H9 (cell line): ENCODE measurements at regions not wholly inside any gene's neighbourhood (a gene's known extent, or its start where the extent isn't known, plus 50 kb on each side); places are given as distances from the start of the nearest gene placed in this dataset.

Experiments
- DNase-seq: peaks from one replicate; pipeline ENCODE4 v3.0.0-alpha.2; 2017
- H2AFZ ChIP-seq: one replicate; pipeline ENCODE4 v1.6.1; 2013; ENCODE audit warnings: mild to moderate bottlenecking, low read length, control low read depth, moderate library complexity
- H2AK5ac ChIP-seq: 2 replicates; pipeline ENCODE4 v1.6.1; 2013; ENCODE audit warnings: low read length, control low read depth, mixed read lengths; ENCODE audit not compliant: insufficient read length
- H2BK120ac ChIP-seq: one replicate; pipeline ENCODE4 v1.6.1; 2013; ENCODE audit warnings: low read depth, mild to moderate bottlenecking, low read length, control low read depth, inconsistent platforms; ENCODE audit not compliant: poor library complexity, severe bottlenecking
- H2BK12ac ChIP-seq: 2 replicates; pipeline ENCODE4 v1.6.1; 2013; ENCODE audit warnings: low read length, control low read depth, mixed read lengths, low read depth; ENCODE audit not compliant: insufficient read length
- H2BK15ac ChIP-seq: 2 replicates; pipeline ENCODE4 v1.6.1; 2013; ENCODE audit warnings: low read depth, low read length, control low read depth
- H2BK20ac ChIP-seq: one replicate; pipeline ENCODE4 v1.6.1; 2013; ENCODE audit warnings: low read depth, mild to moderate bottlenecking, low read length, control low read depth, inconsistent platforms; ENCODE audit not compliant: poor library complexity, severe bottlenecking
- H2BK5ac ChIP-seq: 2 replicates; pipeline ENCODE4 v1.6.1; 2013; ENCODE audit warnings: low read length, control low read depth, mixed read lengths; ENCODE audit not compliant: insufficient read length
- H3K14ac ChIP-seq: 2 replicates; pipeline ENCODE4 v1.6.1; 2013; ENCODE audit warnings: low read length, control low read depth; ENCODE audit not compliant: insufficient read depth
- H3K18ac ChIP-seq: 2 replicates; pipeline ENCODE4 v1.6.1; 2013; ENCODE audit warnings: low read depth, mild to moderate bottlenecking, mixed read lengths, low read length, control low read depth; ENCODE audit not compliant: insufficient read length
- H3K23ac ChIP-seq: 2 replicates; pipeline ENCODE4 v1.6.1; 2013; ENCODE audit warnings: low read length, control low read depth, mixed read lengths, low read depth; ENCODE audit not compliant: insufficient read length
- H3K23me2 ChIP-seq: 2 replicates; pipeline ENCODE4 v1.6.1; 2013; ENCODE audit warnings: low read depth, mild to moderate bottlenecking, mixed read lengths, low read length, control low read depth; ENCODE audit not compliant: insufficient read length, poor library complexity, severe bottlenecking
- H3K27ac ChIP-seq: 2 replicates; pipeline ENCODE4 v1.5.1; 2013; ENCODE audit warnings: low read length, control low read depth, mixed read lengths, low read depth; ENCODE audit not compliant: insufficient read length
- H3K27me3 ChIP-seq: 2 replicates; pipeline ENCODE4 v1.6.1; 2013; ENCODE audit warnings: low read length, control low read depth, inconsistent platforms; ENCODE audit not compliant: insufficient read depth
- H3K4ac ChIP-seq: 2 replicates; pipeline ENCODE4 v1.6.1; 2013; ENCODE audit warnings: low read depth, mild to moderate bottlenecking, control low read depth, inconsistent platforms, low read length, moderate library complexity
- H3K4me1 ChIP-seq: 2 replicates; pipeline ENCODE4 v1.6.1; 2013; ENCODE audit warnings: low read length, control low read depth, inconsistent platforms; ENCODE audit not compliant: insufficient read depth
- H3K4me2 ChIP-seq: 2 replicates; pipeline ENCODE4 v1.6.1; 2013; ENCODE audit warnings: low read length, control low read depth, mixed read lengths; ENCODE audit not compliant: insufficient read length, insufficient read depth
- H3K56ac ChIP-seq: 2 replicates; pipeline ENCODE4 v1.6.1; 2013; ENCODE audit warnings: low read depth, mild to moderate bottlenecking, mixed read lengths, low read length, control low read depth; ENCODE audit not compliant: insufficient read length
- H3K79me1 ChIP-seq: 2 replicates; pipeline ENCODE4 v1.6.1; 2013; ENCODE audit warnings: low read depth, mild to moderate bottlenecking, moderate library complexity, low read length, control low read depth, inconsistent platforms; ENCODE audit not compliant: insufficient read depth, poor library complexity, severe bottlenecking
- H3K79me2 ChIP-seq: 2 replicates; pipeline ENCODE4 v1.6.1; 2013; ENCODE audit warnings: low read length, control low read depth, inconsistent platforms; ENCODE audit not compliant: insufficient read depth
- H3K9ac ChIP-seq: 2 replicates; pipeline ENCODE4 v1.6.1; 2013; ENCODE audit warnings: low read length, control low read depth, mixed read lengths; ENCODE audit not compliant: insufficient read length; ENCODE audit errors: extremely low read depth
- H3K9me3 ChIP-seq: one replicate; pipeline ENCODE4 v1.6.1; 2013; ENCODE audit warnings: low read depth, low read length, inconsistent platforms; ENCODE audit not compliant: control insufficient read depth
- H3T11ph ChIP-seq: one replicate; pipeline ENCODE4 v1.6.1; 2013; ENCODE audit warnings: mild to moderate bottlenecking, low read length, control low read depth, inconsistent platforms
- H4K20me1 ChIP-seq: one replicate; pipeline ENCODE4 v1.6.1; 2013; ENCODE audit not compliant: control insufficient read depth, insufficient read length, insufficient read depth
- H4K5ac ChIP-seq: 2 replicates; pipeline ENCODE4 v1.6.1; 2013; ENCODE audit warnings: low read depth, mild to moderate bottlenecking, mixed read lengths, low read length, control low read depth; ENCODE audit not compliant: insufficient read length
- H4K8ac ChIP-seq: replicated peaks from 2 replicates; pipeline ENCODE4 v1.6.1; 2013; ENCODE audit warnings: low read length, control low read depth, mixed read lengths, low read depth; ENCODE audit not compliant: insufficient read length
- H4K91ac ChIP-seq: 2 replicates; pipeline ENCODE4 v1.6.1; 2013; ENCODE audit warnings: low read depth, mild to moderate bottlenecking, moderate library complexity, mixed read lengths, low read length, control low read depth; ENCODE audit not compliant: insufficient read length
- H3K27ac Mint-ChIP-seq, 3 experiments: 2 replicates in 2 of 3; 3 replicates in 1 of 3; pipeline ENCODE4 v1.8.0; 2020 to 2021; ENCODE audit warnings: mixed read lengths in 3 of 3, mild to moderate bottlenecking in 1 of 3, moderate library complexity in 1 of 3
- H3K27me3 Mint-ChIP-seq: 2 replicates; pipeline ENCODE4 v1.8.0; 2021; ENCODE audit warnings: low read depth, mild to moderate bottlenecking, moderate library complexity, mixed read lengths
- H3K36me3 Mint-ChIP-seq, 3 experiments: 2 replicates in 2 of 3; 3 replicates in 1 of 3; pipeline ENCODE4 v1.8.0; 2020 to 2021; ENCODE audit warnings: low read depth in 3 of 3, mixed read lengths in 3 of 3; ENCODE audit not compliant: insufficient read depth in 1 of 3
- H3K4me1 Mint-ChIP-seq, 2 experiments: 2 replicates each; pipeline ENCODE4 v1.8.0; 2020; ENCODE audit warnings: mixed read lengths in 2 of 2
- H3K4me3 Mint-ChIP-seq, 2 experiments: 2 replicates in 1 of 2; 3 replicates in 1 of 2; pipeline ENCODE4 v1.8.0; 2020 to 2021; ENCODE audit warnings: mild to moderate bottlenecking in 2 of 2, mixed read lengths in 2 of 2, moderate library complexity in 1 of 2
- H3K9me3 Mint-ChIP-seq, 2 experiments: 2 replicates in 1 of 2; 3 replicates in 1 of 2; pipeline ENCODE4 v1.8.0; 2020; ENCODE audit warnings: mild to moderate bottlenecking in 2 of 2, mixed read lengths in 2 of 2, moderate library complexity in 1 of 2
- WGBS: extraction: QIAGEN DNeasy Blood & Tissue Kit; methylation state at CpG from one replicate; pipeline ENCODE4 v1.1.7; 2013; ENCODE audit warnings: missing lambda C conversion rate, low lambda C conversion rate, mixed read lengths; ENCODE audit not compliant: insufficient read length; ENCODE audit errors: extremely low coverage; 5-methylcytosine and 5-hydroxymethylcytosine counted together
- TF ChIP-seq, protein P1 (sequence below): fragments of 200-600 bp; sonication (generic); conservative IDR thresholded peaks from 3 replicates; pipeline ENCODE4 v1.8.0; 2021; ENCODE audit warnings: antibody characterized with exemption, mild to moderate bottlenecking

DNA sequence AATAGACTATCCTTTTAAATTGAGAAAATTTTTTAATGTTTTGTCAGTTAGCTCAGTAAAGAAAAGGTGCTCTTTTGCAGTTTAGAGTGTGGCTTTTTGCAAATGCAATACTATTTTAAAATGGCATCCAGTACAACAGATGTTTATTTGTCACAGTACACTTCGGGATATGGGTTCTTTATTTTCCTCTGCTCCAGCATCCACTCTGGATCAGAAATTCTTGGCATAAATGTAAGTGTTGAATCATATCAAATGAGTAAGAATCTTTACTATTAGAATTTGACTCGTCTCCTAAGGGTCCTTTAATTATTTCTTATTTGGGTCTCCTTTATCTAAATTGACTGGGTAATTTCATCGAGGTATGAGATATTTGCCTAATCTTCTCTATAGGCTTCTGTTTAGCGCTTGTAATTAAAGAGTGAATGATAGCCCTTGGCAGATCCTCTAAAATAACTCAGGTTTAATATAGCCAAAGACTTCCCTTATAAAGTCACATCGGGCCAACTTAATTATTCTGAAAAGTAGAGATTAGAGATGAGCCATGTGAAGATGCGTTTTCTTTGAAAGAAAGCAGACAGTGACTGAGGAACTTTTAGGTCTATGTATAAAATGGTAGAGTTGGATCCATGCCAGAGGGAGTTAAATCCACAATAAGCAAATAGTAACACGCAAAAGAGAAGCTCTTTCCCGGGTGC lies 132.7 kb downstream of the CASP12 start:
- Histone ChIP-seq H3K9ac (no peak overlapping the region), H3K79me2 (no peaks in the 10 kb centered on the region), H3K14ac (no peak overlapping the region), H4K8ac (no peak overlapping the region), H4K91ac (no peak overlapping the region), H2BK12ac (no peak overlapping the region), H4K20me1 (no peaks in the 10 kb centered on the region), H3K9me3 (no peaks in the 10 kb centered on the region), H2AK5ac (no peak overlapping the region), H3K23me2 (no peaks in the 10 kb centered on the region), H3K27me3 (no peaks in the 10 kb centered on the region), H2BK20ac (no peak overlapping the region), H3K56ac (no peak overlapping the region), H2BK5ac (no peak overlapping the region), H3K4ac (no peak overlapping the region), H3K27ac (no peak overlapping the region), H2BK15ac (no peak overlapping the region), H3K79me1 (no peaks in the 10 kb centered on the region), H2BK120ac (no peak overlapping the region), H3K18ac (no peak overlapping the region), H3K23ac (no peak overlapping the region), H3K4me2 (no peak overlapping the region), H2AFZ (no peak overlapping the region), H4K5ac (no peak overlapping the region), H3T11ph (no peak overlapping the region), H3K4me1 (peaks cover 5% of the 10 kb centered on the region; the same call in 1 of the 2 replicates)
- WGBS, result no CpG with 5 or more reads among the region's 8 CpGs
- peaks cover 0 to under 1% of the 10 kb centered on the region in 2 experiments; a peak in 1 of 5 replicates for H3K9me3 Mint-ChIP-seq
- TF ChIP-seq, protein P1, sequence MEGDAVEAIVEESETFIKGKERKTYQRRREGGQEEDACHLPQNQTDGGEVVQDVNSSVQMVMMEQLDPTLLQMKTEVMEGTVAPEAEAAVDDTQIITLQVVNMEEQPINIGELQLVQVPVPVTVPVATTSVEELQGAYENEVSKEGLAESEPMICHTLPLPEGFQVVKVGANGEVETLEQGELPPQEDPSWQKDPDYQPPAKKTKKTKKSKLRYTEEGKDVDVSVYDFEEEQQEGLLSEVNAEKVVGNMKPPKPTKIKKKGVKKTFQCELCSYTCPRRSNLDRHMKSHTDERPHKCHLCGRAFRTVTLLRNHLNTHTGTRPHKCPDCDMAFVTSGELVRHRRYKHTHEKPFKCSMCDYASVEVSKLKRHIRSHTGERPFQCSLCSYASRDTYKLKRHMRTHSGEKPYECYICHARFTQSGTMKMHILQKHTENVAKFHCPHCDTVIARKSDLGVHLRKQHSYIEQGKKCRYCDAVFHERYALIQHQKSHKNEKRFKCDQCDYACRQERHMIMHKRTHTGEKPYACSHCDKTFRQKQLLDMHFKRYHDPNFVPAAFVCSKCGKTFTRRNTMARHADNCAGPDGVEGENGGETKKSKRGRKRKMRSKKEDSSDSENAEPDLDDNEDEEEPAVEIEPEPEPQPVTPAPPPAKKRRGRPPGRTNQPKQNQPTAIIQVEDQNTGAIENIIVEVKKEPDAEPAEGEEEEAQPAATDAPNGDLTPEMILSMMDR, result no peak
- H3K36me3 Mint-ChIP-seq, result peaks cover 0 to 16% (median 6%) of the 10 kb centered on the region in 3 experiments; a peak in 4 of 7 replicates
- no peak for DNase-seq
- peaks cover 9 to 12% of the 10 kb centered on the region in 2 experiments for H3K4me1 Mint-ChIP-seq
- H3K4me3 Mint-ChIP-seq, result no peak overlapping the region
- no peaks in the 10 kb centered on the region for H3K27me3 Mint-ChIP-seq
- H3K27ac Mint-ChIP-seq, result no peak overlapping the region
